ENCODE measurements at regions not wholly inside any gene's neighbourhood (a gene's known extent, or its start where the extent isn't known, plus 50 kb on each side); places are given as distances from the start of the nearest gene placed in this dataset.
"Not testable (repeated sequence)": the region's sequence is repeated elsewhere in the genome, so short reads cannot be mapped to it uniquely, and the experiment has no call there.

DNA sequence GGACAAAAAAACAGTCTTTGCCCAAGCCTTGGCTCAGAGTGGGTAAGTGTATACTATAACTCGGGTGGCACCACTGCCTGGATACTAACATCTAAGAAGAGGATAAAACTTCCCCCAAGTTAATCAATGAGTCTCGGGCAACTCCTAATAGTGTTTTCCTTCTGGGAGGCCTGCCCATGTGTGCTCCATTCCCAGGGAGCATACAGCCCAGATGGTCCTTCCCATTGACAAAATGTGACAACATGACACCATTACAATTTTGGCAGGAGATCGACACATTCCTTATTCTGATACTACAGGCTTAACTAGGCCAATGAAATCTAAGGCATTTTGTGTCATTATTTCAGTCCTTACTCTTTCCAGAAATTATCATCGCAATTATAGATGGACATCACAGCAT, 52.7 kb upstream of the CRIM1 start:
- DNase-seq, result no peak

DNA sequence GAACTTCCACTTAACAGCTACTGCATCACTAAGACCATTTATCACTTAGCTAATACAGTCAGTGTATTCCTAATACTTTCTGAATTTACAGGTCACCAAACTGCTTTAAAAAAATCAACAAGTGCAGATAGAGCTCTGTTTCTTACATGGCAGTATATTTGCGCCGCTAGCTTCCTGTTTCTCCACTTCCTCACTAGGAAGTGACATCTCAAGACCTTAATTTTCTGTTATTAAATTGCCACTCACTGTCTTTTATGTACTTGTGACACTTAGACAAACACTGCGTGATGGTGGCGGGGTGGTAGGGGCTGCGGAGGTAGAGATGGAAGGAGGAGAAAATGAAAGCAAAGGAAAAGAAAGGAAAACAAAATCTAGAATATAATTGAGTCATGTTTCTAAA, 53.7 kb upstream of the CRIM1 start:
- DNase-seq, result no peak

- no peak for DNase-seq
Observed at GRCh38 chr2:36300697-36301096, 54.9 kb upstream of the CRIM1 start.

- no peak for DNase-seq
Observed at GRCh38 chr2:36296798-36297197, 58.8 kb upstream of the CRIM1 start.

DNA sequence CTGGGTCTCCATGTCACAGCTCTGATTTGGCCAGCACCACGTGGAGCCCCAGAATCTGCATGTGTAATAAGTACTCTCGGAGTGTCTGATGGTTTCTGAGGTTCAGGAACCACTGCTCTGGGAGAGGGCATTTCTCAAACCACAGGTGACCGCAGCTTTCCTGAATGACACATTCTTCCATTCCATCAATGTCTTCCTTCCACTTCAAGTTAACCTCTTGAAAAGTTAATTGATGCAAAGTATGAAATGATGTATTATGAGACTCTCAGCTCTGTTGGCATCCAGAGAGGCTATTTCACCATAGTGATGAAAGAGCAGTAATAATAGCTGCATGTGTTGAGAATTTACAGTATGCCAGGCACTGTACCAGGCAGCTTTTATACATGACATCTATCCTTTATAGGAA, 61.3 kb upstream of the CRIM1 start:
- DNase-seq, result no peak

DNA sequence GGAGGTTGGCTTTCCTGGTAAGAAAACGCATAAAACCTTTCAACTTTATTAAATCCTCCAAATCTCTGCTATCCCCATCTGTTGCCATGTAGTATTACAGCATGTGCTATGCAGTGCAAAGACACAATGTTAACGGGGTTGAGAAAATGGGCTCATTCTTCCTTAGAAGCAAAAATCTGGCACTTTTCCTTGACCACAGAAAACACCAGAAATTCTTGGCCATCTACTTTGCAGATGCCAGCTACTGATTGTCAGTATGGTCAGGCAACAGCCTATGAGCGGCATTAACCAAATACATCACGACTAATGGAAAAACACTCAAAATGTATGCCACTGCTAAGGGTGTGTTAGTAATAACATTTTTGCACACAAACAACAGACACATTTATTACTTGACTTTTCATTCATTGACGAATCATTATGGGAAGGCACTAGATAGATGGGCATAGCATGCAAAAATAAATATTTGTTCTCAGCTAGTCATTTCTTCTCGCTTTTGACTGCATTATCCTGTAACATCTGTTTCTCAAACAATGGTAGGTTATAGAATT, 65.2 kb upstream of the CRIM1 start:
- DNase-seq, result no peak

DNA sequence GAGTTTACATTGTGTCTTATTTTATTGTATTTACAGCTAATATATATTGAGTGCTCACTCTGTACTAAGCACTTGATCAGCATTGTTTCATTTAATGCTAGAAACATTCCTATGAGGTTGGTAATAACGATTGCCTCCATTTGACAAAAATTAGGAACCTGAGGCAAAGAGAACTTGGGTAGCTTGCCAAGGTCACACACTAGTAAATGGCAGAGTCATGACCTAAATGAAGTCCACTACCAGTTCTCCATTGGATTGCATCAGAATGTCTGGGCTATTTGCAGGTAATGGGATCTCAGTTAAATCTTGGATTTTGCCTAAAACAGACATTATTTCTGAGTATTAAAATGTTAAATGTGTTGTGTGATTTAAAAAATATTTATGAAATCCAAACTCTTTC, 65.8 kb upstream of the CRIM1 start:
- DNase-seq, result no peak

- DNase-seq, result no peak
Observed at GRCh38 chr2:36287363-36288275, 68.0 kb upstream of the CRIM1 start.

DNA sequence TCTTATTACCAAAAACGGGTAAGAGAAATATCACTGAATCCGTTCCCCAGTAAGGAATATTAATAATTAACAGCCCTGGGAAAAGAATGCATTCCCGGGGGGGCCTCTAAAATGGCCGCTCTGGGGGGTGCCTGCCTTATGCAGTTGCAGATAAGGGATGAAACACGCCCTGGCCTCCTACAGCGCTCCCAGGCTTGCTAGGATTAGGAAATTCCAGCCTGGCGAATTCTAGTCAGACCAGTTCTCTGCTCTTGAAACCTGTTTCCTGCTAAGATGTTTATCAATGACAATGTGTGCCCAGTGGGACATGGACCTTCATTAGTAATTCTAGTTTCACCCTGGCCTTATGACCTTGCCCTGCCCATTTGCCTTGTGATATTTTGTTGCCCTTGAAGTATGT, 76.1 kb upstream of the CRIM1 start:
- not testable (repeated sequence) for DNase-seq

GRCh38 chr2:36277881-36278523, 77.6 kb upstream of the CRIM1 start:
- no peak for DNase-seq

- no peak for DNase-seq
Observed at GRCh38 chr2:36277146-36277808, 78.3 kb upstream of the CRIM1 start.

DNA sequence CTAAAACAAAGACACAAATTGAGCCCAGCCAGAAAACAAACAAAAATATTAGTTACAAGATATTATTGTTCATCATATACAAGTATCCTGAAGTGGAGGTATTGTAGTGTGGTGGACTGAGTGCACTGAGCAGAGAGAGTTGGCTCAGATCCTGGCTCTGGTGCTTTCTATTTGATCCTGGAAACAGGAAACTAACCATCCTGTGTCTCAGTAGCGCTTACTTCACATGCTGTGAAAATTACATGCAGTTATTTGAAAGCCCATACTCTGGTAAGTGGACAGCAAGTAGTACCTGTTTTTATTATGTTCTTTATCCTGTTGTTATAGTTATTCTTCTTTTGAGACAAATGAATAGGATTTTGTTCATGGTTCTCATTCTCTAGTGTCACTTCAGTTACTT, 84.3 kb upstream of the CRIM1 start:
- no peak for DNase-seq

- no peak for DNase-seq
Observed at GRCh38 chr2:36270758-36271157, 84.8 kb upstream of the CRIM1 start.

GRCh38 chr2:36267194-36267593, 88.4 kb upstream of the CRIM1 start:
- no peak for DNase-seq

GRCh38 chr2:36266536-36267121, 88.9 kb upstream of the CRIM1 start:
- no peak for DNase-seq

- DNase-seq, result no peak
Observed at GRCh38 chr2:36262581-36262980, 93.0 kb upstream of the CRIM1 start.

- no peak for DNase-seq
Observed at GRCh38 chr2:36255863-36256262, 99.7 kb upstream of the CRIM1 start.

DNA sequence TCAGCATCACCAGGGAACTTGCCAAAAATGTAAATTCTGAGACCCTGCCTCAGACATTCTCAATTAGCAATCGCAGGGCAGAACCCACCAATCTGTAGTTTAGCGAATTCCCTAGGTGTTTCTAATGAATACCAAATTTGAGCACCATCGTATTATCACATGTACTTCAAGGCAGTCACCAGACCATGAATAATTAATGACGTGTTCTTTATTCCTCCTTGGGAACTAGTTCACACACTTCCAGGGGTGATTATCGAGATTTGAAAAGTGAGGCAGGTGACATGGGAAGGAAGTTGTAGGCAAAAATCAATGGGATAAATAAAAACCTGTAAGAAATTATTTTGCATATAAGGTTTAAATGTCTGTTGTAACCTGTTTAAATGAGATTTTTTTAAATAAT, 102.5 kb upstream of the CRIM1 start:
- no peak for DNase-seq

- DNase-seq, result no peak
Observed at GRCh38 chr2:36246320-36246990, 109.1 kb upstream of the CRIM1 start.

DNA sequence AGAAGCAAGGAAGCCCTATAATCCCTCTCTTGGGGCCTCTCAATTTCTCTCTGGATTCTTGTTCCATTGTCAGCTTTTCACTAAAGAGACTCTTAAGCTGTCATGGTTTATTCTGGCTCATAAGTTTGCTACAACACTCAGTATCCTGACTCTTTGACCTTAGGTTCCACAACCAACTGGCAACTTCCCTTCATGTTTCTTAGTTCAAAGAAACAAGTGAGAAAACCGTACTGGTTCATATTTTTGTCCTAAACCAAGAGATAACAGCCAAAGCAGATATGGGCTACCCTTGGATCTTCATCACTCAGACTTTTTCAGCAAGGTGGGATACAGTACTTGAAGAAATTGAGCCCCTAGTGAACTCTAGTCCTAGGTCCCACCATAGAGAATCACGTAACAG, 109.9 kb upstream of the CRIM1 start:
- no peak for DNase-seq

DNA sequence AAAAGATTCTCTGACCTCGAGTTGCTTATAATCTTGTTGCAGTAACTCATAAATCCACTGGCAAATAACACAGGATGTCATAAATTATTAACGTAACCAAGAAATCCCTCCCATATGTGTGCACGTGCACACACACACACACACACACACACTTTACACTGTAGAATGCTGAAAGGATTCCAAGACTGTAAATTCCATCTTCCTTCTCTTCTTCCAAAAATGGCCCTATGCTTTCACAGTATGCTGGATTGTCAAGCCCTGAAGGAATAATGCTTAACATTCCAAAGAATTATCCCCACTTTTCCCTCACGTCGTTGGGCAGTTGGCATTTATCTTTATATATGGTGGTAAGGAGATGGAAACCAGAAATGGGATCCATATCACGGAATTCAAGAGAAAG, 117.5 kb upstream of the CRIM1 start:
- DNase-seq, result no peak

GRCh38 chr2:36235882-36236281, 119.7 kb upstream of the CRIM1 start:
- DNase-seq, result no peak

DNA sequence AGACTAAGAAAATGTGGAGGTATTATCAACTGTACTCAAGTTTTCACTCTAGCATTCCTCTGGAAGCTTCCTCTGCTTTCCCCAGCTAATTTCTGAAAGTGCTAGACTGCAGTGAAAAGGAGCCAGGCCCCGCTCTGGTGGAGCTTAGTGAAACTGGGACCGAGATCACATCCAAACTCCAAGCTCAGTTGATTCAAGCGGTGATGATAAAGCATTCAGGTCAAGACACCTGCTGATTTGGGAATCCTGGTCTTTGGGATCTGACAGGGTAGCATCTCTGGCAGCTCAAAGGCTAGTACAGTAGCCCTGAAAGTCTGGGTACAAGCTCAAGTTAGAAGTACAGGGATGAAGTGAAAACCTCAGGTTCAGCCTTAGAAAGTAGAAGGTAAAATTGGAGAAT, 120.2 kb upstream of the CRIM1 start:
- no peak for DNase-seq

Measured in cerebellar nuclear complex (tissue), 1 donor.